IMR-90 (cell line): ENCODE measurements at regions not wholly inside any gene's neighbourhood (a gene's known extent, or its start where the extent isn't known, plus 50 kb on each side); places are given as distances from the start of the nearest gene placed in this dataset.

Source experiments
- ATAC-seq: fragments of 200-7000 bp; cut with Tn5 transposase; 2 replicates; pipeline ENCODE4 v1.9.1; 2020; ENCODE audit warnings: low read depth, mild to moderate bottlenecking, moderate library complexity
- BruUV-seq: library from RNA; stranded (reverse); fragments of 400-500 nt; replicated peaks from 2 replicates; lab custom pipeline; 2021; lab: Mats Ljungman, UMichigan
- CTCF ChIA-PET: fragments of 300-600 bp; formaldehyde crosslinking; extraction: SDS; loops from one replicate; lab custom pipeline; 2021; ENCODE audit warnings: antibody characterized with exemption; lab: Yijun Ruan, JAX
- POLR2A ChIA-PET: fragments of 300-600 bp; sonication (Branson Sonifier 250); formaldehyde crosslinking; loops from one replicate; lab custom pipeline; 2022; ENCODE audit warnings: antibody characterized with exemption; ENCODE audit not compliant: unreplicated experiment; lab: Charles Lee
- DNase-seq: peaks from one replicate; pipeline ENCODE4 v3.0.0; 2013
- H2AFZ ChIP-seq: replicated peaks from 2 replicates; pipeline ENCODE3; 2013; ENCODE audit warnings: low read length, mild to moderate bottlenecking; ENCODE audit not compliant: poor library complexity
- H2AK5ac ChIP-seq: 2 replicates; pipeline ENCODE4 v1.6.1; 2013; ENCODE audit warnings: low read depth, low read length, inconsistent platforms
- H2AK9ac ChIP-seq: replicated peaks from 2 replicates; pipeline ENCODE3; 2013; ENCODE audit warnings: mild to moderate bottlenecking, low read depth, low read length, moderate library complexity; ENCODE audit not compliant: poor library complexity
- H2BK120ac ChIP-seq: 2 replicates; pipeline ENCODE4 v1.6.1; 2013; ENCODE audit warnings: low read depth, low read length, inconsistent platforms
- H2BK15ac ChIP-seq: 3 replicates; pipeline ENCODE4 v1.6.1; 2013; ENCODE audit warnings: low read depth, low read length, inconsistent platforms
- H2BK20ac ChIP-seq: 2 replicates; pipeline ENCODE4 v1.6.1; 2013; ENCODE audit warnings: low read depth, mild to moderate bottlenecking, inconsistent platforms, low read length, moderate library complexity
- H2BK5ac ChIP-seq: 2 replicates; pipeline ENCODE4 v1.6.1; 2013; ENCODE audit warnings: mild to moderate bottlenecking, low read depth, low read length, inconsistent platforms; ENCODE audit not compliant: poor library complexity, severe bottlenecking
- H3K14ac ChIP-seq: replicated peaks from 2 replicates; pipeline ENCODE4 v1.6.1; 2013; ENCODE audit warnings: low read depth, low read length, inconsistent platforms
- H3K18ac ChIP-seq: 2 replicates; pipeline ENCODE4 v1.6.1; 2013; ENCODE audit warnings: low read depth, low read length, control low read depth
- H3K23ac ChIP-seq: 2 replicates; pipeline ENCODE4 v1.6.1; 2013; ENCODE audit warnings: low read depth, low read length, inconsistent platforms
- H3K27ac ChIP-seq: 2 replicates; pipeline ENCODE4 v1.5.1; 2013; ENCODE audit warnings: mild to moderate bottlenecking, control low read depth, low read length; ENCODE audit not compliant: insufficient read depth
- H3K27me3 ChIP-seq: 2 replicates; pipeline ENCODE4 v1.6.1; 2013; ENCODE audit warnings: low read length; ENCODE audit not compliant: control insufficient read depth, insufficient read depth
- H3K36me3 ChIP-seq: 2 replicates; pipeline ENCODE4 v1.6.1; 2013; ENCODE audit warnings: low read length, mixed read lengths; ENCODE audit not compliant: control insufficient read depth, insufficient read depth
- H3K4ac ChIP-seq: 2 replicates; pipeline ENCODE4 v1.6.1; 2013; ENCODE audit warnings: low read depth, low read length, inconsistent platforms
- H3K4me1 ChIP-seq: 2 replicates; pipeline ENCODE4 v1.6.1; 2013; ENCODE audit warnings: low read length, mixed read lengths; ENCODE audit not compliant: control insufficient read depth, insufficient read depth
- H3K4me2 ChIP-seq: 2 replicates; pipeline ENCODE4 v1.6.1; 2013; ENCODE audit warnings: low read depth, mild to moderate bottlenecking, control low read depth, low read length, moderate library complexity
- H3K4me3 ChIP-seq: 2 replicates; pipeline ENCODE4 v1.5.1; 2013; ENCODE audit warnings: low read depth, mild to moderate bottlenecking, control low read depth, low read length, moderate library complexity; ENCODE audit not compliant: insufficient read depth
- H3K56ac ChIP-seq: 2 replicates; pipeline ENCODE4 v1.6.1; 2013; ENCODE audit warnings: low read length, inconsistent platforms; ENCODE audit not compliant: insufficient read depth; ENCODE audit errors: extremely low read depth
- H3K79me1 ChIP-seq, 2 experiments: 2 replicates each; pipeline ENCODE4 v1.6.1; 2013; ENCODE audit warnings: low read length in 2 of 2, inconsistent platforms in 1 of 2, low read depth in 1 of 2
- H3K9ac ChIP-seq: 2 replicates; pipeline ENCODE4 v1.6.1; 2013; ENCODE audit warnings: low read depth, low read length, control low read depth
- H3K9me1 ChIP-seq: 2 replicates; pipeline ENCODE4 v1.6.1; 2013; ENCODE audit warnings: low read length, inconsistent platforms; ENCODE audit not compliant: insufficient read depth
- H3K9me3 ChIP-seq: 2 replicates; pipeline ENCODE4 v1.6.1; 2013; ENCODE audit warnings: low read length; ENCODE audit not compliant: control insufficient read depth, insufficient read depth
- H4K20me1 ChIP-seq: 2 replicates; pipeline ENCODE4 v1.6.1; 2013; ENCODE audit warnings: low read length, inconsistent platforms; ENCODE audit not compliant: insufficient read depth
- H4K5ac ChIP-seq: 2 replicates; pipeline ENCODE4 v1.6.1; 2013; ENCODE audit warnings: mild to moderate bottlenecking, low read depth, low read length, control low read depth
- H4K8ac ChIP-seq, 2 experiments: 2 replicates each; pipeline ENCODE4 v1.6.1; 2013; ENCODE audit warnings: low read depth in 2 of 2, low read length in 2 of 2, control low read depth in 1 of 2, inconsistent platforms in 1 of 2
- H4K91ac ChIP-seq: 2 replicates; pipeline ENCODE4 v1.6.1; 2013; ENCODE audit warnings: low read depth, low read length, inconsistent platforms; ENCODE audit not compliant: insufficient read depth
- CEBPB ChIP-seq: IDR thresholded peaks from 2 replicates; pipeline ENCODE4 v1.6.1; 2012; ENCODE audit warnings: low read depth, low read length, improper control_type of control experiment
- CTCF ChIP-seq: conservative IDR thresholded peaks from 2 replicates; pipeline ENCODE4 v1.5.1; 2012; ENCODE audit warnings: mild to moderate bottlenecking, low read depth, low read length, improper control_type of control experiment
- ELK1 ChIP-seq: fragments of 150-350 bp; IDR thresholded peaks from 2 replicates; pipeline ENCODE4 v1.6.1; 2016; ENCODE audit warnings: low read depth, mild to moderate bottlenecking, low read length, moderate library complexity, borderline replicate concordance
- MAZ ChIP-seq: IDR thresholded peaks from 2 replicates; pipeline ENCODE4 v1.6.1; 2012; ENCODE audit warnings: low read depth, mild to moderate bottlenecking, low read length, improper control_type of control experiment, moderate library complexity, borderline replicate concordance
- NFE2L2 ChIP-seq: fragments of 150-350 bp; IDR thresholded peaks from 2 replicates; pipeline ENCODE4 v1.6.1; 2016; ENCODE audit warnings: low read depth, mild to moderate bottlenecking, low read length
- RFX5 ChIP-seq: IDR thresholded peaks from 2 replicates; pipeline ENCODE4 v1.8.0; 2012; ENCODE audit warnings: low read depth, mild to moderate bottlenecking, low read length, moderate library complexity
- SMC3 ChIP-seq: fragments of 150-350 bp; IDR thresholded peaks from 2 replicates; pipeline ENCODE4 v1.6.1; 2016; ENCODE audit warnings: low read depth, mild to moderate bottlenecking, antibody characterized with exemption, low read length, moderate library complexity
- WGBS, 2 experiments: methylation state at CpG; one replicate each; pipeline versions ENCODE4 v1.1.5 to v1.1.7; 2013; ENCODE audit warnings: missing lambda C conversion rate in 2 of 2; ENCODE audit not compliant: insufficient read length in 1 of 2; ENCODE audit errors: extremely low coverage in 2 of 2; 5-methylcytosine and 5-hydroxymethylcytosine counted together
- dilution Hi-C: fragments of 300-500 bp; cut with HindIII; formaldehyde crosslinking; loops from one replicate; pipeline ENCODE4 v1.14.3; 2018; ENCODE audit warnings: low sequenced_read_pairs; ENCODE audit not compliant: unreplicated experiment
- in situ Hi-C: fragments of 300-500 bp; cut with MboI; formaldehyde crosslinking; loops from 3 replicates; pipeline ENCODE4 v1.14.3; 2019; ENCODE audit warnings: low sequenced_read_pairs, inconsistent platforms, mixed read lengths
- intact Hi-C: fragments of 100-400 bp; cut with micrococcal nuclease; formaldehyde crosslinking; loops from 2 replicates; pipeline ENCODE4 v1.10.0; 2022

GRCh38 chr19:5230730-5231555 is 109.7 kb downstream of the PTPRS start:
- no peaks in the 10 kb centered on the region for H3K9me3 ChIP-seq
- H3K4me3 ChIP-seq, result no peak overlapping the region
- no peak overlapping the region for H2BK5ac ChIP-seq
- H2AK9ac ChIP-seq, result no peak overlapping the region
- no peak overlapping the region for H2BK20ac ChIP-seq
- peaks cover 25% of the 10 kb centered on the region for H3K36me3 ChIP-seq
- DNase-seq (no peak), ATAC-seq (no peak)
- TF ChIP-seq CTCF (no peak), MAZ (no peak), NFE2L2 (no peak), ELK1 (no peak), RFX5 (no peak), CEBPB (no peak), SMC3 (no peak)
- no peak overlapping the region for H2BK120ac ChIP-seq
- H3K27ac ChIP-seq, result no peak overlapping the region
- H3K79me1 ChIP-seq, result peaks cover 0 to 8% of the 10 kb centered on the region in 2 experiments; a peak in 1 of 4 replicates
- H3K4me1 ChIP-seq, result no peaks in the 10 kb centered on the region
- H3K18ac ChIP-seq, result no peak overlapping the region
- H3K14ac ChIP-seq, result no peak overlapping the region
- no peak overlapping the region for H3K4ac ChIP-seq
- H3K9me1 ChIP-seq, result peaks cover 13% of the 10 kb centered on the region
- dilution Hi-C loops (no loop called here), intact Hi-C loops (no loop called here), in situ Hi-C loops (no loop called here)
- H2AFZ ChIP-seq, result no peak overlapping the region
- no peaks in the 10 kb centered on the region for H3K27me3 ChIP-seq
- no peak overlapping the region for H3K23ac ChIP-seq
- no peak overlapping the region for H4K91ac ChIP-seq
- H3K9ac ChIP-seq, result no peak overlapping the region
- no peak overlapping the region for H2AK5ac ChIP-seq
- POLR2A ChIA-PET, result no interaction called here
- H3K56ac ChIP-seq, result no peak overlapping the region
- H4K8ac ChIP-seq, result no peak overlapping the region
- H3K4me2 ChIP-seq, result no peak overlapping the region
- peaks cover 4% of the 10 kb centered on the region for H4K20me1 ChIP-seq
- CTCF ChIA-PET, result no interaction called here
- H4K5ac ChIP-seq, result no peak overlapping the region
- no TSS peak for BruUV-seq
- 96% methylated on average over 19 of the region's 41 CpGs; no CpG with 5 or more reads in 1 of the 2 experiments for WGBS, 2 experiments
- no peak overlapping the region for H2BK15ac ChIP-seq
